A673 (cell line): ENCODE measurements at regions not wholly inside any gene's neighbourhood (a gene's known extent, or its start where the extent isn't known, plus 50 kb on each side); places are given as distances from the start of the nearest gene placed in this dataset.

Experiments
- BruUV-seq: library from RNA; stranded (reverse); fragments of 400-500 nt; replicated peaks from 2 replicates; lab custom pipeline; 2021; lab: Mats Ljungman, UMichigan
- CTCF ChIA-PET: fragments of 300-600 bp; sonication (Branson Sonifier 250); formaldehyde crosslinking; loops from one replicate; lab custom pipeline; 2022; ENCODE audit warnings: antibody characterized with exemption; lab: Charles Lee
- POLR2A ChIA-PET: fragments of 300-600 bp; sonication (Branson Sonifier 250); formaldehyde crosslinking; loops from one replicate; lab custom pipeline; 2022; ENCODE audit warnings: antibody characterized with exemption; ENCODE audit not compliant: low non-redundant PET; lab: Charles Lee
- DNase-seq: peaks from one replicate; pipeline ENCODE4 v3.0.0-alpha.2; 2015; ENCODE audit warnings: low spot score
- H3K27ac ChIP-seq: fragments of 200-600 bp; sonication (generic); 2 replicates; pipeline ENCODE4 v1.5.1; 2016; ENCODE audit warnings: mixed run types, low read depth, mild to moderate bottlenecking, mixed read lengths, antibody characterized with exemption, low read length; ENCODE audit not compliant: poor library complexity, severe bottlenecking
- H3K27me3 ChIP-seq: fragments of 200-600 bp; sonication (generic); replicated peaks from 2 replicates; pipeline ENCODE4 v1.6.1; 2017; ENCODE audit warnings: mixed run types, low read depth, mild to moderate bottlenecking, mixed read lengths, antibody characterized with exemption, low read length; ENCODE audit not compliant: insufficient read depth, poor library complexity
- H3K36me3 ChIP-seq: fragments of 200-600 bp; sonication (generic); 2 replicates; pipeline ENCODE4 v1.6.1; 2016; ENCODE audit warnings: mixed run types, mild to moderate bottlenecking, mixed read lengths, antibody characterized with exemption, low read length; ENCODE audit not compliant: insufficient read depth, poor library complexity, severe bottlenecking
- H3K4me1 ChIP-seq: fragments of 200-600 bp; sonication (generic); 2 replicates; pipeline ENCODE4 v1.6.1; 2017; ENCODE audit warnings: mixed run types, mild to moderate bottlenecking, mixed read lengths, antibody characterized with exemption, low read length; ENCODE audit not compliant: insufficient read depth, poor library complexity, severe bottlenecking
- H3K4me3 ChIP-seq: fragments of 200-600 bp; sonication (generic); 2 replicates; pipeline ENCODE4 v1.5.1; 2016; ENCODE audit warnings: low read depth, mixed run types, mild to moderate bottlenecking, mixed read lengths, low read length; ENCODE audit not compliant: poor library complexity, severe bottlenecking
- H3K9me3 ChIP-seq: fragments of 200-600 bp; sonication (generic); 2 replicates; pipeline ENCODE4 v1.6.1; 2016; ENCODE audit warnings: mixed run types, low read depth, mild to moderate bottlenecking, mixed read lengths, antibody characterized with exemption, low read length; ENCODE audit not compliant: poor library complexity, severe bottlenecking
- EZH2 ChIP-seq: fragments of 200-600 bp; sonication (generic); IDR thresholded peaks from 2 replicates; pipeline ENCODE4 v1.6.1; 2017; ENCODE audit warnings: borderline replicate concordance, low read depth, mild to moderate bottlenecking, mixed read lengths, antibody characterized with exemption, low read length; ENCODE audit not compliant: poor library complexity, severe bottlenecking
- intact Hi-C: fragments of 100-400 bp; cut with micrococcal nuclease; formaldehyde crosslinking; loops from one replicate; pipeline ENCODE4 v1.10.0; 2022; ENCODE audit not compliant: unreplicated experiment
- TF ChIP-seq, protein P1 (sequence below): fragments of 300-800, 200-600 bp; sonication (generic); conservative IDR thresholded peaks from 2 replicates; pipeline ENCODE4 v1.5.1; 2017; ENCODE audit warnings: low read depth, mild to moderate bottlenecking, antibody characterized with exemption, low read length, moderate library complexity, mixed read lengths

DNA sequence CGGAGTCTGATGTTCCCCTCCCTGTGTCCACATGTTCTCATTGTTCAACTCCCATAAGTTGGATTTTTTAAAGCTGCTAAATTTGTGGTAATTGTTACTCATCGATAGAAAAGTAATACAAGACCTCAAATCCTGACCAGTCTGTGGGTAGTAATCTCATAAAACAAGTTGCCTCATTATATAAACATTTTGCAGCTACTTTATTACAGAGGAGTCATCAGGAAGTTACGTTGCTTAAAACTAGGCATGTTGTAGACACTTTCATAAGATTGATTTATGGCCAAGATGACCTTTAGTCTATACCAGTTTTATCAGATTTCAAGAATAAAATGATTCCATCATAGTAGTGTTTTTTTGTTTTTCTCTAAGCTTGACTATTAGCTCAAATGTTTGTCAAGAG lies 208.8 kb downstream of the GIPC2 start:
- BruUV-seq = no TSS peak
- Histone ChIP-seq H3K4me3 (no peak overlapping the region), H3K4me1 (no peaks in the 10 kb centered on the region), H3K36me3 (no peaks in the 10 kb centered on the region), H3K9me3 (no peaks in the 10 kb centered on the region), H3K27me3 (no peaks in the 10 kb centered on the region), H3K27ac (no peak overlapping the region)
- CTCF ChIA-PET = no interaction called here
- no peak for TF ChIP-seq EZH2
- TF ChIP-seq, protein P1, sequence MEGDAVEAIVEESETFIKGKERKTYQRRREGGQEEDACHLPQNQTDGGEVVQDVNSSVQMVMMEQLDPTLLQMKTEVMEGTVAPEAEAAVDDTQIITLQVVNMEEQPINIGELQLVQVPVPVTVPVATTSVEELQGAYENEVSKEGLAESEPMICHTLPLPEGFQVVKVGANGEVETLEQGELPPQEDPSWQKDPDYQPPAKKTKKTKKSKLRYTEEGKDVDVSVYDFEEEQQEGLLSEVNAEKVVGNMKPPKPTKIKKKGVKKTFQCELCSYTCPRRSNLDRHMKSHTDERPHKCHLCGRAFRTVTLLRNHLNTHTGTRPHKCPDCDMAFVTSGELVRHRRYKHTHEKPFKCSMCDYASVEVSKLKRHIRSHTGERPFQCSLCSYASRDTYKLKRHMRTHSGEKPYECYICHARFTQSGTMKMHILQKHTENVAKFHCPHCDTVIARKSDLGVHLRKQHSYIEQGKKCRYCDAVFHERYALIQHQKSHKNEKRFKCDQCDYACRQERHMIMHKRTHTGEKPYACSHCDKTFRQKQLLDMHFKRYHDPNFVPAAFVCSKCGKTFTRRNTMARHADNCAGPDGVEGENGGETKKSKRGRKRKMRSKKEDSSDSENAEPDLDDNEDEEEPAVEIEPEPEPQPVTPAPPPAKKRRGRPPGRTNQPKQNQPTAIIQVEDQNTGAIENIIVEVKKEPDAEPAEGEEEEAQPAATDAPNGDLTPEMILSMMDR = no peak
- POLR2A ChIA-PET = no interaction called here
- DNase-seq = no peak
- intact Hi-C loops = no loop called here

GRCh38 chr1:78255383-78255782 lies 209.6 kb downstream of the GIPC2 start:
- CTCF ChIA-PET = no interaction called here
- TF ChIP-seq, protein P1 = no peak
- no peak for TF ChIP-seq EZH2
- H3K36me3 ChIP-seq = no peaks in the 10 kb centered on the region
- no peaks in the 10 kb centered on the region for H3K4me1 ChIP-seq
- DNase-seq = no peak
- no TSS peak for BruUV-seq
- no peak overlapping the region for H3K27ac ChIP-seq
- H3K9me3 ChIP-seq = no peaks in the 10 kb centered on the region
- intact Hi-C loops = no loop called here
- POLR2A ChIA-PET = no interaction called here
- H3K4me3 ChIP-seq = no peak overlapping the region
- no peaks in the 10 kb centered on the region for H3K27me3 ChIP-seq

DNA sequence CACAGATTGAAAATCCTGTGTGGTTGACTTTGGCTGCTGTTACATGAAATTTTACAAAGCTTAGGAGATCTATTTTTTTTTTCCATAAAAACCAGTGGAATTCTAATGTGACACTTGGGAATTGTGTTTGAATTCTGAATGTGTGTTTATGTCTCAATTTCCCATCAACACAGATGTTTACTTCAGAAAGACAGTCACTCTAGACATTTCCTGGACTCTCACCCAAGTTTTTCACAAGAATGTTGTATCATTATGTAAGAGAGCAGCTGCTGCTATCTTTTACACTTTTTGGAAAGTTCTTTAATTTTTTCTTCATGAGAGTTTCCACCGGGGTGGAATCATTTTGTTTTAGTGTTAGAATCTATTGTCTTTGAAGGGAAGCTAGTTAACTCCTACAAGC lies 210.1 kb downstream of the GIPC2 start:
- no peak for DNase-seq
- H3K9me3 ChIP-seq = no peaks in the 10 kb centered on the region
- intact Hi-C loops = no loop called here
- no peaks in the 10 kb centered on the region for H3K36me3 ChIP-seq
- no peak overlapping the region for H3K27ac ChIP-seq
- TF ChIP-seq, protein P1 = no peak
- TF ChIP-seq EZH2 = no peak
- no peak overlapping the region for H3K4me3 ChIP-seq
- no peaks in the 10 kb centered on the region for H3K4me1 ChIP-seq
- ChIA-PET CTCF (no interaction called here), POLR2A (no interaction called here)
- BruUV-seq = no TSS peak
- H3K27me3 ChIP-seq = no peaks in the 10 kb centered on the region

GRCh38 chr1:78263459-78263858 lies 217.7 kb downstream of the GIPC2 start:
- TF ChIP-seq EZH2 = no peak
- TF ChIP-seq, protein P1 = no peak
- Histone ChIP-seq H3K27me3 (no peaks in the 10 kb centered on the region), H3K4me3 (no peak overlapping the region), H3K36me3 (no peaks in the 10 kb centered on the region), H3K9me3 (no peaks in the 10 kb centered on the region), H3K27ac (no peak overlapping the region), H3K4me1 (no peaks in the 10 kb centered on the region)
- BruUV-seq = no TSS peak
- ChIA-PET CTCF (no interaction called here), POLR2A (no interaction called here)
- intact Hi-C loops = no loop called here
- no peak for DNase-seq
